HFFc6 (cell line): ENCODE measurements at regions not wholly inside any gene's neighbourhood (a gene's known extent, or its start where the extent isn't known, plus 50 kb on each side); places are given as distances from the start of the nearest gene placed in this dataset.

Source experiments
- DNase-seq: peaks from one replicate; pipeline ENCODE4 v3.0.0-alpha.2; 2018
- H3K27ac Mint-ChIP-seq: 2 replicates; pipeline ENCODE4 v1.8.0; 2020; ENCODE audit warnings: mild to moderate bottlenecking, mixed read lengths
- H3K27me3 Mint-ChIP-seq: 2 replicates; pipeline ENCODE4 v1.8.0; 2021; ENCODE audit warnings: mild to moderate bottlenecking, moderate library complexity, mixed read lengths; ENCODE audit not compliant: insufficient read depth
- H3K36me3 Mint-ChIP-seq: 2 replicates; pipeline ENCODE4 v1.8.0; 2021; ENCODE audit warnings: low read depth, mixed read lengths
- H3K4me1 Mint-ChIP-seq: 2 replicates; pipeline ENCODE4 v1.8.0; 2020; ENCODE audit warnings: low read depth, mixed read lengths
- H3K4me3 Mint-ChIP-seq: 2 replicates; pipeline ENCODE4 v1.8.0; 2020; ENCODE audit warnings: mild to moderate bottlenecking, moderate library complexity, mixed read lengths
- H3K9me3 Mint-ChIP-seq: 2 replicates; pipeline ENCODE4 v1.8.0; 2020; ENCODE audit warnings: mild to moderate bottlenecking, mixed read lengths
- TF ChIP-seq, protein P1 (sequence below): fragments of 200-600 bp; sonication (generic); IDR thresholded peaks from 2 replicates; pipeline ENCODE4 v1.5.0; 2021; ENCODE audit warnings: antibody characterized with exemption, mild to moderate bottlenecking

DNA sequence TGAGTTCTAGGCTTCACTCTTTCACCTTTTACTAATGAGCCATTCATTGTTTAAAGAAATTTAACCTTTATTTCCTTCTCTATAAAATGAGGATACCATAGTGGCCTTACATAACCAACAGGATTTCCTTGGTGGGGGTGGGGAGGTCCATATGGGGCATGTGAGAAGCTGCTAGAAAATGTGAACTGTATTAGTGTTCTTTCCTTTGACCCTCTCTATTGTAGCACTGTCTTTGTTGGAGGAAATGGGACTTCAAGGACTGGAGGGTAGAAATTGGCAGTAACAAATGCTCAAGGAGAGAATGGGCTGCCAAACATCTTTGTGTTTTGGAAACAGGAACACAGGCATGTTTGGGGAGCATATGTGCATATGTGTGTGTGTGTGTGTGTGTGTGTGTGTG is 468.7 kb upstream of the ZEB2 start:
- Mint-ChIP-seq H3K27ac (no peak overlapping the region), H3K36me3 (0 out of 2 replicates have a peak, but pooled peaks cover 6% of the 10 kb centered on the region), H3K4me1 (no peaks in the 10 kb centered on the region), H3K4me3 (no peak overlapping the region), H3K9me3 (no peaks in the 10 kb centered on the region), H3K27me3 (no peaks in the 10 kb centered on the region)
- TF ChIP-seq, protein P1, sequence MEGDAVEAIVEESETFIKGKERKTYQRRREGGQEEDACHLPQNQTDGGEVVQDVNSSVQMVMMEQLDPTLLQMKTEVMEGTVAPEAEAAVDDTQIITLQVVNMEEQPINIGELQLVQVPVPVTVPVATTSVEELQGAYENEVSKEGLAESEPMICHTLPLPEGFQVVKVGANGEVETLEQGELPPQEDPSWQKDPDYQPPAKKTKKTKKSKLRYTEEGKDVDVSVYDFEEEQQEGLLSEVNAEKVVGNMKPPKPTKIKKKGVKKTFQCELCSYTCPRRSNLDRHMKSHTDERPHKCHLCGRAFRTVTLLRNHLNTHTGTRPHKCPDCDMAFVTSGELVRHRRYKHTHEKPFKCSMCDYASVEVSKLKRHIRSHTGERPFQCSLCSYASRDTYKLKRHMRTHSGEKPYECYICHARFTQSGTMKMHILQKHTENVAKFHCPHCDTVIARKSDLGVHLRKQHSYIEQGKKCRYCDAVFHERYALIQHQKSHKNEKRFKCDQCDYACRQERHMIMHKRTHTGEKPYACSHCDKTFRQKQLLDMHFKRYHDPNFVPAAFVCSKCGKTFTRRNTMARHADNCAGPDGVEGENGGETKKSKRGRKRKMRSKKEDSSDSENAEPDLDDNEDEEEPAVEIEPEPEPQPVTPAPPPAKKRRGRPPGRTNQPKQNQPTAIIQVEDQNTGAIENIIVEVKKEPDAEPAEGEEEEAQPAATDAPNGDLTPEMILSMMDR = no peak
- no peak for DNase-seq

DNA sequence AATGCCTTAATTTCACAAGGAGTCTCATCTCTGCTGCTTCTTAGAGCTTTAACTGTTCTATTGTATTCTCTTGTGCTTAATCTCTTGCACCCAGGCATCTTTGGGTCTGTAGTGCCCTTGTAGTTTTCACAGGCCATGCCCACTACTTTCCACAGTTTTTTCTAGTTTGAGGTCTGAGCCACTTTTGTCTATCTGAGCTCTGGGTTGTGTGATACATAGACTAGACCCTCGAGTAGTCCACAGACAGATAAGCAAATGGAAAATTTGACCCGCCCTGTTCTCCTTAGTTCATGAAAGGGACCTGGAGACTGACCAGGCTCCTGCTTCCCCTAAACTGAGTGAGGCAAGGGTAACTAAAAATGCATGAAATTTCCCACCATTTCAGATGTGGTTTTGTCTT is 466.8 kb upstream of the ZEB2 start:
- Mint-ChIP-seq H3K36me3 (0 out of 2 replicates have a peak, but pooled peaks cover 6% of the 10 kb centered on the region), H3K27me3 (no peaks in the 10 kb centered on the region), H3K27ac (no peak overlapping the region), H3K4me3 (no peak overlapping the region), H3K9me3 (no peaks in the 10 kb centered on the region), H3K4me1 (peaks cover 6% of the 10 kb centered on the region; the same call in 1 of the 2 replicates)
- TF ChIP-seq, protein P1 = no peak
- DNase-seq = no peak

DNA sequence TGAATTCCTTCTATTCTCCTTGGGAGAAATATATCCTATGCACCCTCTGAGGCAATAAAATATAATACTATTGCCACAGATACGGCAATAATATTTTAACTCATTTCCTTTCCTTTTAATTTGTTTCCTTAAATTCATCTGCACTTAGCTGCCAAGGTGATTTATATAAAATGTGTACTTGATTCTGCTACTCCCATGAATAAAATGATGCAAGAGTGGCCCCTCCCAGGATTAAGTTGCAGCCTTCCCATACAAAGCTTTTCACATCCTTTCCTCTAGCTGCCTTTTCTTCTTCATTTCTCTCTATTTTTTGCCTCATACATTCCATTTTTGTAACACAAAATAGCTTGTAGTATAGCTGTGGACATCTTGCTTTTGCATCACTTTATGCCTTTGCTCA is 464.1 kb upstream of the ZEB2 start:
- no peak for DNase-seq
- TF ChIP-seq, protein P1 = no peak
- no peak overlapping the region for H3K4me3 Mint-ChIP-seq
- 0 out of 2 replicates have a peak, but pooled peaks cover 6% of the 10 kb centered on the region for H3K36me3 Mint-ChIP-seq
- H3K9me3 Mint-ChIP-seq = no peaks in the 10 kb centered on the region
- peaks cover 6% of the 10 kb centered on the region; the same call in 1 of the 2 replicates for H3K4me1 Mint-ChIP-seq
- no peaks in the 10 kb centered on the region for H3K27me3 Mint-ChIP-seq
- H3K27ac Mint-ChIP-seq = no peak overlapping the region

DNA sequence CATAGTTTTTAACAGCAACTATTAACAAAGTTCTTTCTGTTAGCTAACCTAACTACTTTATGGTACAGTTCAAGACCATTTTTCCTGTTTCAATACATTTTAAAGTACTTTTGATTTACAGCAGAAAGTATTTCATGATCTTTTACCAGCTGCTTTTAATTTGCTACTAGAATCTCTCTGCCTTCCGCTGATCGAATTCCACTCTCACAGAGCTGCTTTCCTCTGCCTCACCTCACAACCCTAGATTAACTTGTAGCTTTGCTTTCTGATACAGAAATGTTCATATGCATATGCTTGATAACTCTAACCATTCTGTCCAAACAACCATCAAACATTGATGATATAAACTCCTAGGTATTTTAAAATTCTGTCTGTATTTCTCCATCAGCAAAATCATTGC is 463.2 kb upstream of the ZEB2 start:
- Mint-ChIP-seq H3K9me3 (no peaks in the 10 kb centered on the region), H3K27me3 (no peaks in the 10 kb centered on the region), H3K36me3 (0 out of 2 replicates have a peak, but pooled peaks cover 6% of the 10 kb centered on the region), H3K27ac (no peak overlapping the region), H3K4me3 (no peak overlapping the region), H3K4me1 (peaks cover 6% of the 10 kb centered on the region; the same call in 1 of the 2 replicates)
- DNase-seq = no peak
- TF ChIP-seq, protein P1 = no peak

DNA sequence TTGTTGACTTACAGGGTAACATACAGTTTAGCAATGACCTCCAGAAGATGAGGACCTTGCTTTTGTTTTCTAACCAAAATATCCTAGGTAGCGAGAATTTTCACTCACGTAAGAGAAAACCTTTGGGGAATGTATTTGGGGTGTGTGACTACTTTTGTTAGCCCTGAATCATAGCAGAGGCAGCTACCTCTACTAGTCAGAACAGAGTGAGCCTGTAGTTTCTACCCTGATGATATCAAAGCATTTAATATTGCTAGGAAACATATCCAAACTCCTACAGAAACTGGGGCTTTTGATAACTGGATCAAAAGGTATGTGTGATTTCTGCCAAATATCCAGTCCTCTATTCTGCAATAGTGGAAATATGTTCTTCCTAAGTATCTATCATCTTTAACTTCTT is 462.6 kb upstream of the ZEB2 start:
- no peak overlapping the region for H3K4me3 Mint-ChIP-seq
- no peak overlapping the region for H3K27ac Mint-ChIP-seq

More for the DNA sequence above, 462.6 kb upstream of the ZEB2 start:
- DNase-seq = no peak
- no peaks in the 10 kb centered on the region for H3K9me3 Mint-ChIP-seq
- H3K36me3 Mint-ChIP-seq = 0 out of 2 replicates have a peak, but pooled peaks cover 6% of the 10 kb centered on the region
- peaks cover 6% of the 10 kb centered on the region; the same call in 1 of the 2 replicates for H3K4me1 Mint-ChIP-seq
- no peaks in the 10 kb centered on the region for H3K27me3 Mint-ChIP-seq
- TF ChIP-seq, protein P1 = no peak
